ENCODE measurements at regions not wholly inside any gene's neighbourhood (a gene's known extent, or its start where the extent isn't known, plus 50 kb on each side); places are given as distances from the start of the nearest gene placed in this dataset.

DNA sequence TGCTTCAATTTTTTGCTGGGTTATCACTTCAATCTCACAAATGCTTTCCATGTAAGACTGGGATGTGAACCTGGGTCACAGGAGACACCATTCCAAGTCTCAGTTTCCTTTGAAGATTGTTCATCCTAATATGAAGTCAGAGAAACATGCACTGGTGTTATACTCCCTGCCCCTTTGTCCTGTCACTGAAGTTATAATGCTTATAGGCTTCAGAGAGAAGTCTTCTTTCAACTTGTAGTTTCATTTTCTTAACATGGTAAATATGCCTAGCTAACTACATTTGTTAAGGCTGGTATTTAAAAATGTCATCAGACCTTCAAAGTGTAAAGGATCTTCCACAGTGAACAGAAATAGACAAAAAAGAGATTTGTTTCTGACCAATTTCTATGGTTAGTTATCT is 1195.9 kb downstream of the MRPL39 start:
- no peak for TF ChIP-seq CTCF (IDR thresholded peaks at IDR 0.05)
- H3K9me3 ChIP-seq = peaks cover 15% of the 10 kb centered on the region
- DNase-seq = no peak
- intact Hi-C loops (cut with DNase I, micrococcal nuclease) = no loop called here
- no peak overlapping the region for H3K4me3 ChIP-seq
- H3K36me3 ChIP-seq (ENCODE audit: low read depth) = no peaks in the 10 kb centered on the region
- ATAC-seq = no peak
- no peaks in the 10 kb centered on the region for H3K4me1 ChIP-seq (ENCODE audit: low read depth)

- H3K36me3 ChIP-seq (ENCODE audit: low read depth) = no peaks in the 10 kb centered on the region
- DNase-seq (no peak), ATAC-seq (no peak)
- intact Hi-C loops (cut with DNase I, micrococcal nuclease) = no loop called here
- H3K4me1 ChIP-seq (ENCODE audit: low read depth) = no peaks in the 10 kb centered on the region
- H3K4me3 ChIP-seq = no peak overlapping the region
- peaks cover 3% of the 10 kb centered on the region for H3K9me3 ChIP-seq
- TF ChIP-seq CTCF (IDR thresholded peaks at IDR 0.05) = no peak
Measured at GRCh38 chr21:24403221-24403620, 1204.1 kb downstream of the MRPL39 start.

DNA sequence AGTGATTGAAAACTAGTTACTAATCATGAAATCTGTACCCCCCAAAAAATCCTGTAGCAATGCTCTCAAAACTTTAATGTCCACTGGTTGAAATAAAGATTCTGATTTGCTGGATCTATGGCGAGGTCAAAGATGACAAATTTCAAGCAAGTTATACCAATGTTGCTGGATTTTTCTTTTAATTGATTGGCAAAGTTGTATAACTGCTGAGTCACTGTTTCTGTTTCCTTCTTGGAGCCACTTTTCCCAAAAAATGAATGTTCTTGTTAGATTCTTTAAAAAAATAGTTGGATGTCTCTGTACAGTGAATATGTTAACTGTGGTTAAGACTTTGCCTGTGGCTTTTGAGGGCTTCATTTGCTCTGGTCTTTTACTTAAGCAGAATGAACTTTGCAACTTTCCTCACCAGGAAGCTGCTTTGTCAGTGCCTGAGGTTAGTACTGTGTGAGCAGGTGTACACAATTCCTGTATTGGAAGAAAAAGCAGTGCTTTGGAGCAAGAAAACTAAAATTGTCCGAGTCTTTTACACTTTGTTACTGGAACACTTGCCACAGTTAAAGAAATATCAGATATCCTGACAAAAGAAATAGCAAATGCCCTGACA is 1211.9 kb downstream of the MRPL39 start:
- no peak for TF ChIP-seq CTCF (IDR thresholded peaks at IDR 0.05)
- DNase-seq = no peak
- Histone ChIP-seq H3K9me3 (peaks cover 3% of the 10 kb centered on the region), H3K4me1 (ENCODE audit: low read depth) (no peaks in the 10 kb centered on the region), H3K36me3 (ENCODE audit: low read depth) (no peaks in the 10 kb centered on the region), H3K4me3 (no peak overlapping the region)
- intact Hi-C loops (cut with DNase I, micrococcal nuclease) = no loop called here
- ATAC-seq = no peak

DNA sequence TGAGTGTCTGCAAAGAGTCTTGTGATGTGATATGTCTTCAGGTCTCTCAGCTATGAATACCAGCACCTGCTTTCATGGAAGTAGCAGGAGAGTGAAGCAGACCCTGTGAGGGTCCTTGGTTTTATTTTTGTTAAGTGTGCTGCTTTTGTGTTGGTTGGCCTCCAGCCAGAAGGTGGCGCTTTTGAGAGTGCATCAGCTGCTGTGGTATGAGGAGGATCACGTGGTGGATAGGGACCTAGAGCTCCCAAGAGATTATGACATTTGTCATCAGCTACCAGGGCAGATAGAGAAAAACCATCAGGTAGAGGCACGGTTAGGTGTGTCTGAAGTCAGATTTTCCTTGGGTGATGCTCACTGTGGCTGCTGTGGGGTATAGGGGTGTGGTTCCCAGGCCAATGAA is 1232.1 kb downstream of the MRPL39 start:
- Histone ChIP-seq H3K4me1 (ENCODE audit: low read depth) (no peaks in the 10 kb centered on the region), H3K4me3 (no peak overlapping the region), H3K9me3 (peaks cover 12% of the 10 kb centered on the region), H3K36me3 (ENCODE audit: low read depth) (no peaks in the 10 kb centered on the region)
- intact Hi-C loops (cut with DNase I, micrococcal nuclease) = loop anchor here in 1 of 2 donors (10.0 kb wide), 1 partner anchor 60 kb away; no protein-coding TSS in a partner anchor
- DNase-seq (peak in 1 of 3 donors; percentile 7), ATAC-seq (no peak)
- TF ChIP-seq CTCF (IDR thresholded peaks at IDR 0.05) = no peak

GRCh38 chr21:24372506-24372905 is 1234.8 kb downstream of the MRPL39 start:
- H3K4me3 ChIP-seq = no peak overlapping the region
- H3K36me3 ChIP-seq (ENCODE audit: low read depth) = no peaks in the 10 kb centered on the region
- no peak for TF ChIP-seq CTCF (IDR thresholded peaks at IDR 0.05)
- intact Hi-C loops (cut with DNase I, micrococcal nuclease) = loop anchor here in 1 of 2 donors (10.0 kb wide), 1 partner anchor 62 kb away; no protein-coding TSS in a partner anchor
- DNase-seq (no peak), ATAC-seq (no peak)
- no peaks in the 10 kb centered on the region for H3K4me1 ChIP-seq (ENCODE audit: low read depth)
- peaks cover 20% of the 10 kb centered on the region for H3K9me3 ChIP-seq

DNA sequence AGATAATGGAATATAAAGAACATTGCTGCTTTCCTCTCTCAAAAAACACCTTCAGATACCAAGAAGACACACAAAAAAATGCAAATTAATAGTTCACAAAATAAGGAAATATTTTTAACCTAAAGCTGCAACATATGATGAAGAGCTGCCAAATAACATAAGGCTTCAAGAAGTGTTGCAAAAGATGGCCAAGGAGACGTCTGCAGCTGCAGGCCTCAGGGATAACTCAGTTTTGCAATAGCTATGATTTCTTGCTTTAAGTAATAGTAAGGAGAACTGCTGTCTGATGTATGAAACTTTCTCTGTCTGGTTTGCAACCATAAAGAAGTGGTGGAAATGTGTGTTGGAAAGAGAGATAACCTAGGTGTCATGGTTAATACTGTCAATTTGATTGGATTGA is 1237.5 kb downstream of the MRPL39 start:
- H3K36me3 ChIP-seq (ENCODE audit: low read depth) = no peaks in the 10 kb centered on the region
- H3K4me1 ChIP-seq (ENCODE audit: low read depth) = no peaks in the 10 kb centered on the region
- DNase-seq = no peak
- no peak for TF ChIP-seq CTCF (IDR thresholded peaks at IDR 0.05)
- intact Hi-C loops (cut with DNase I, micrococcal nuclease) = loop anchor here in 1 of 2 donors (10.0 kb wide), 1 partner anchor 65 kb away; no protein-coding TSS in a partner anchor
- no peak overlapping the region for H3K4me3 ChIP-seq
- no peak for ATAC-seq
- peaks cover 12% of the 10 kb centered on the region for H3K9me3 ChIP-seq

Data from mucosa of descending colon (tissue), 3 donors.